ENCODE measurements at regions not wholly inside any gene's neighbourhood (a gene's known extent, or its start where the extent isn't known, plus 50 kb on each side); places are given as distances from the start of the nearest gene placed in this dataset.

GRCh38 chr5:164350236-164350635 lies 844.8 kb downstream of the MAT2B start:
- Histone ChIP-seq H3K27ac (no peak overlapping the region), H3K4me3 (no peak overlapping the region)
- no peak for DNase-seq (ENCODE audit: low spot score)
- TF ChIP-seq CTCF (IDR thresholded peaks at IDR 0.05): no peak

- TF ChIP-seq CTCF (IDR thresholded peaks at IDR 0.05): no peak
- no peak for DNase-seq (ENCODE audit: low spot score)
Observed at GRCh38 chr5:164351245-164351834, 845.9 kb downstream of the MAT2B start.

GRCh38 chr5:164352695-164353094 lies 847.3 kb downstream of the MAT2B start:
- H3K4me3 ChIP-seq: no peak overlapping the region
- DNase-seq (ENCODE audit: low spot score): no peak
- no peak for TF ChIP-seq CTCF (IDR thresholded peaks at IDR 0.05)
- no peak overlapping the region for H3K27ac ChIP-seq

More at GRCh38 chr5:164351245-164351834, 845.9 kb downstream of the MAT2B start:
- no peak overlapping the region for H3K27ac ChIP-seq
- H3K4me3 ChIP-seq: no peak overlapping the region

GRCh38 chr5:164353155-164353554 lies 847.7 kb downstream of the MAT2B start:
- DNase-seq (ENCODE audit: low spot score): no peak
- Histone ChIP-seq H3K4me3 (no peak overlapping the region), H3K27ac (no peak overlapping the region)
- TF ChIP-seq CTCF (IDR thresholded peaks at IDR 0.05): no peak

- no peak for TF ChIP-seq CTCF (IDR thresholded peaks at IDR 0.05)
- no peak for DNase-seq (ENCODE audit: low spot score)
- no peak overlapping the region for H3K4me3 ChIP-seq
- no peak overlapping the region for H3K27ac ChIP-seq
Observed at GRCh38 chr5:164354139-164354751, 848.8 kb downstream of the MAT2B start.

GRCh38 chr5:164355267-164355830 lies 849.9 kb downstream of the MAT2B start:
- Histone ChIP-seq H3K4me3 (no peak overlapping the region), H3K27ac (no peak overlapping the region)
- DNase-seq (ENCODE audit: low spot score): no peak
- no peak for TF ChIP-seq CTCF (IDR thresholded peaks at IDR 0.05)

GRCh38 chr5:164356790-164357189 lies 851.4 kb downstream of the MAT2B start:
- DNase-seq (ENCODE audit: low spot score): no peak
- H3K27ac ChIP-seq: no peak overlapping the region
- TF ChIP-seq CTCF (IDR thresholded peaks at IDR 0.05): no peak
- H3K4me3 ChIP-seq: no peak overlapping the region
